Gastroesophageal sphincter (tissue), 3 donors: ENCODE measurements at regions not wholly inside any gene's neighbourhood (a gene's known extent, or its start where the extent isn't known, plus 50 kb on each side); places are given as distances from the start of the nearest gene placed in this dataset.

Source experiments
- POLR2A ChIP-seq, 2 donors: fragments of 450-650 bp; IDR thresholded peaks; one replicate each; pipeline ENCODE4 v1.6.1; 2017; ENCODE audit warnings: antibody characterized with exemption in 2 of 2, mild to moderate bottlenecking in 2 of 2, moderate library complexity in 1 of 2
- POLR2AphosphoS5 ChIP-seq: sonication (generic); formaldehyde crosslinking; IDR thresholded peaks from one replicate; pipeline ENCODE4 v1.6.1; 2017; ENCODE audit warnings: antibody characterized with exemption
- TF ChIP-seq, protein P1 (sequence below), 4 experiments: fragments of 200-600 bp in 2 of 4; fragments of 450-650 bp in 2 of 4; sonication (generic) in 1 of 4; IDR thresholded peaks; one replicate each; pipeline ENCODE4 v1.5.1; 2017 to 2019; ENCODE audit warnings: antibody characterized with exemption in 4 of 4, mild to moderate bottlenecking in 2 of 4, moderate library complexity in 2 of 4

DNA sequence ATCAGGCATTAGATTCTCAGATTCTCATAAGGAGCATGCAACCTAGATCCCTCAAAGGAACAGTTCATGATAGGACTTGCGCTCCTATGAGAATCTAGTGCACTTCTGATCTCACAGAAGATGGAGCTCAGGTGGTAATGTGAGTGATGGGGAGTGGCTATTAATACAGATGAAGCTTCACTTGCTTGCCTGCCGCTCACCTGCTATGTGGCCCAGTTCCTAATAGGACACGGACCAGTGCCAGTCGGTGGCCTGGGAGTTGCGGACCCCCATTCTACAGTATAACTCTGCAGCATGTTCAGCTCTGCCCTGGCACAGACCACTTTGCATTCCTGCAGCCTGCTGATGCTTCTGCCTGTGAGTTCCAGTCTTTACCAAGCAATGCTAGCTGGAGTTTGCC lies 581.3 kb upstream of the KLF4 start:
- TF ChIP-seq, protein P1, sequence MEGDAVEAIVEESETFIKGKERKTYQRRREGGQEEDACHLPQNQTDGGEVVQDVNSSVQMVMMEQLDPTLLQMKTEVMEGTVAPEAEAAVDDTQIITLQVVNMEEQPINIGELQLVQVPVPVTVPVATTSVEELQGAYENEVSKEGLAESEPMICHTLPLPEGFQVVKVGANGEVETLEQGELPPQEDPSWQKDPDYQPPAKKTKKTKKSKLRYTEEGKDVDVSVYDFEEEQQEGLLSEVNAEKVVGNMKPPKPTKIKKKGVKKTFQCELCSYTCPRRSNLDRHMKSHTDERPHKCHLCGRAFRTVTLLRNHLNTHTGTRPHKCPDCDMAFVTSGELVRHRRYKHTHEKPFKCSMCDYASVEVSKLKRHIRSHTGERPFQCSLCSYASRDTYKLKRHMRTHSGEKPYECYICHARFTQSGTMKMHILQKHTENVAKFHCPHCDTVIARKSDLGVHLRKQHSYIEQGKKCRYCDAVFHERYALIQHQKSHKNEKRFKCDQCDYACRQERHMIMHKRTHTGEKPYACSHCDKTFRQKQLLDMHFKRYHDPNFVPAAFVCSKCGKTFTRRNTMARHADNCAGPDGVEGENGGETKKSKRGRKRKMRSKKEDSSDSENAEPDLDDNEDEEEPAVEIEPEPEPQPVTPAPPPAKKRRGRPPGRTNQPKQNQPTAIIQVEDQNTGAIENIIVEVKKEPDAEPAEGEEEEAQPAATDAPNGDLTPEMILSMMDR (IDR thresholded peaks at IDR 0.05): no peak
- no peak for TF ChIP-seq POLR2A (IDR thresholded peaks at IDR 0.05)
- no peak for TF ChIP-seq POLR2AphosphoS5
